Neuronal stem cell (in vitro differentiated cells): ENCODE measurements at regions not wholly inside any gene's neighbourhood (a gene's known extent, or its start where the extent isn't known, plus 50 kb on each side); places are given as distances from the start of the nearest gene placed in this dataset.
A peak's percentile ranks its signal among the peaks of the same experiment; 100 is the strongest.

Source experiments
- DNase-seq: peaks from one replicate; pipeline ENCODE4 v3.0.0-alpha.2; 2013; ENCODE audit warnings: low spot score
- H2AFZ ChIP-seq: one replicate; pipeline ENCODE4 v1.6.1; 2013; ENCODE audit warnings: mild to moderate bottlenecking, low read length, inconsistent platforms
- H2AK5ac ChIP-seq: 2 replicates; pipeline ENCODE4 v1.6.1; 2013; ENCODE audit warnings: low read depth, mild to moderate bottlenecking, inconsistent platforms, low read length, moderate library complexity, mixed read lengths
- H2BK120ac ChIP-seq: 2 replicates; pipeline ENCODE4 v1.6.1; 2013; ENCODE audit warnings: low read depth, mild to moderate bottlenecking, inconsistent platforms, low read length, moderate library complexity, mixed read lengths
- H2BK12ac ChIP-seq: one replicate; pipeline ENCODE4 v1.6.1; 2013; ENCODE audit warnings: low read length, inconsistent platforms
- H2BK15ac ChIP-seq: 2 replicates; pipeline ENCODE4 v1.6.1; 2013; ENCODE audit warnings: mild to moderate bottlenecking, low read length, inconsistent platforms, mixed read lengths
- H2BK5ac ChIP-seq: one replicate; pipeline ENCODE4 v1.6.1; 2013; ENCODE audit warnings: inconsistent platforms, mild to moderate bottlenecking, low read length, moderate library complexity
- H3K14ac ChIP-seq: one replicate; pipeline ENCODE4 v1.6.1; 2013; ENCODE audit warnings: low read length, inconsistent platforms
- H3K18ac ChIP-seq: 2 replicates; pipeline ENCODE4 v1.6.1; 2013; ENCODE audit warnings: low read length, inconsistent platforms
- H3K23ac ChIP-seq: 2 replicates; pipeline ENCODE4 v1.6.1; 2013; ENCODE audit warnings: low read depth, mild to moderate bottlenecking, mixed read lengths, low read length, inconsistent platforms; ENCODE audit not compliant: poor library complexity
- H3K27ac ChIP-seq: replicated peaks from 3 replicates; pipeline ENCODE4 v1.5.1; 2013; ENCODE audit warnings: low read length, inconsistent platforms
- H3K27me3 ChIP-seq, 3 experiments: 2 replicates each; pipeline ENCODE4 v1.6.1; 2013; ENCODE audit warnings: low read length in 3 of 3, mild to moderate bottlenecking in 2 of 3, inconsistent platforms in 1 of 3, low read depth in 1 of 3, mixed read lengths in 1 of 3, moderate library complexity in 1 of 3; ENCODE audit not compliant: control insufficient read depth in 3 of 3, insufficient read depth in 3 of 3
- H3K36me3 ChIP-seq, 2 donors: replicated peaks in 1 of 2; 2 replicates each; pipeline ENCODE4 v1.6.1; 2013; ENCODE audit warnings: low read length in 2 of 2; ENCODE audit not compliant: control insufficient read depth in 2 of 2, insufficient read depth in 2 of 2
- H3K4ac ChIP-seq: 2 replicates; pipeline ENCODE4 v1.6.1; 2013; ENCODE audit warnings: inconsistent platforms, mild to moderate bottlenecking, low read length, moderate library complexity
- H3K4me1 ChIP-seq, 2 donors: 1 replicate in 1 of 2; 2 replicates in 1 of 2; pipeline ENCODE4 v1.6.1; 2013; ENCODE audit warnings: low read length in 2 of 2, low read depth in 1 of 2; ENCODE audit not compliant: control insufficient read depth in 2 of 2, insufficient read depth in 1 of 2
- H3K4me2 ChIP-seq: one replicate; pipeline ENCODE4 v1.6.1; 2013; ENCODE audit warnings: mild to moderate bottlenecking, low read length, inconsistent platforms; ENCODE audit not compliant: insufficient read depth, poor library complexity, severe bottlenecking
- H3K4me3 ChIP-seq, 2 donors: 2 replicates each; pipeline ENCODE4 v1.5.1; 2013; ENCODE audit warnings: low read length in 2 of 2, mild to moderate bottlenecking in 2 of 2, inconsistent platforms in 1 of 2, moderate library complexity in 1 of 2
- H3K79me1 ChIP-seq: one replicate; pipeline ENCODE4 v1.6.1; 2013; ENCODE audit warnings: low read depth, mild to moderate bottlenecking, inconsistent platforms, low read length, moderate library complexity
- H3K9ac ChIP-seq: one replicate; pipeline ENCODE4 v1.6.1; 2013; ENCODE audit warnings: mild to moderate bottlenecking, low read depth, low read length, inconsistent platforms; ENCODE audit not compliant: poor library complexity
- H3K9me3 ChIP-seq, 2 donors: replicated peaks in 1 of 2; 2 replicates each; pipeline versions ENCODE3 to v1.6.1; 2013; ENCODE audit warnings: low read length in 2 of 2, mild to moderate bottlenecking in 2 of 2, inconsistent platforms in 1 of 2, low read depth in 1 of 2, mixed read lengths in 1 of 2, moderate library complexity in 1 of 2; ENCODE audit not compliant: control insufficient read depth in 2 of 2, insufficient read depth in 1 of 2
- H4K8ac ChIP-seq: one replicate; pipeline ENCODE4 v1.6.1; 2013; ENCODE audit warnings: low read depth, mild to moderate bottlenecking, inconsistent platforms, low read length, moderate library complexity
- H4K91ac ChIP-seq: one replicate; pipeline ENCODE4 v1.6.1; 2013; ENCODE audit warnings: low read length, low read depth, mild to moderate bottlenecking, inconsistent platforms; ENCODE audit not compliant: poor library complexity
- WGBS, 2 donors: extraction: QIAGEN DNeasy Blood & Tissue Kit; methylation state at CpG; one replicate each; pipeline ENCODE4 v1.1.7; 2013; ENCODE audit warnings: missing lambda C conversion rate in 2 of 2, mixed read lengths in 1 of 2; ENCODE audit not compliant: insufficient read length in 2 of 2, insufficient replicate concordance in 1 of 2; ENCODE audit errors: extremely low coverage in 2 of 2; 5-methylcytosine and 5-hydroxymethylcytosine counted together

GRCh38 chr9:134993996-134994720 lies 76.4 kb upstream of the FCN1 start:
- no peak overlapping the region for H3K4me3 ChIP-seq
- no peaks in the 10 kb centered on the region for H3K36me3 ChIP-seq
- H3K9me3 ChIP-seq: peaks cover 0 to 9% of the 10 kb centered on the region in 2 donors
- no peaks in the 10 kb centered on the region for H3K27me3 ChIP-seq
- no peak overlapping the region for H3K27ac ChIP-seq
- H2BK15ac ChIP-seq: peak overlapping the region; percentile 45
- peak overlapping the region; percentile 70 for H2BK5ac ChIP-seq
- no peak overlapping the region for H2BK12ac ChIP-seq
- H2AFZ ChIP-seq: no peak overlapping the region
- no peaks in the 10 kb centered on the region for H3K4me1 ChIP-seq
- no CpG with 5 or more reads among the region's 15 CpGs for WGBS, 2 donors
- no peak overlapping the region for H2BK120ac ChIP-seq
- no peak overlapping the region for H3K4ac ChIP-seq
- no peak for DNase-seq
- H4K8ac ChIP-seq: no peak overlapping the region
- no peak overlapping the region for H4K91ac ChIP-seq
- H3K79me1 ChIP-seq: no peaks in the 10 kb centered on the region
- no peak overlapping the region for H2AK5ac ChIP-seq
- H3K14ac ChIP-seq: no peak overlapping the region
- no peak overlapping the region for H3K4me2 ChIP-seq
- H3K23ac ChIP-seq: no peak overlapping the region
- H3K18ac ChIP-seq: peak overlapping the region; percentile 15
- H3K9ac ChIP-seq: no peak overlapping the region

- Histone ChIP-seq H3K18ac (no peak overlapping the region), H2AFZ (no peak overlapping the region), H3K4me2 (no peak overlapping the region), H2AK5ac (no peak overlapping the region), H3K27me3 (no peaks in the 10 kb centered on the region), H3K36me3 (no peaks in the 10 kb centered on the region), H3K27ac (no peak overlapping the region), H4K8ac (no peak overlapping the region), H3K4me1 (no peaks in the 10 kb centered on the region), H3K9me3 (peaks cover 0 to 11% of the 10 kb centered on the region in 2 donors), H3K9ac (no peak overlapping the region), H2BK12ac (no peak overlapping the region), H3K23ac (no peak overlapping the region), H3K4me3 (no peak overlapping the region), H2BK15ac (no peak overlapping the region), H2BK120ac (no peak overlapping the region), H4K91ac (no peak overlapping the region), H3K79me1 (no peaks in the 10 kb centered on the region), H3K4ac (no peak overlapping the region), H2BK5ac (no peak overlapping the region), H3K14ac (no peak overlapping the region)
- no CpG with 5 or more reads among the region's 19 CpGs for WGBS, 2 donors
- no peak for DNase-seq
These were observed 77.4 kb upstream of the FCN1 start for GRCh38 chr9:134994926-134995791.

GRCh38 chr9:134995792-134996120 lies 78.0 kb upstream of the FCN1 start:
- no CpG with 5 or more reads among the region's 10 CpGs for WGBS, 2 donors

More at GRCh38 chr9:134995792-134996120, 78.0 kb upstream of the FCN1 start:
- Histone ChIP-seq H3K4me2 (no peak overlapping the region), H3K79me1 (no peaks in the 10 kb centered on the region), H3K9me3 (peaks cover 5 to 13% of the 10 kb centered on the region in 2 donors), H3K9ac (no peak overlapping the region), H2BK120ac (no peak overlapping the region), H2BK5ac (no peak overlapping the region), H3K27me3 (no peaks in the 10 kb centered on the region), H3K23ac (no peak overlapping the region), H2BK12ac (no peak overlapping the region), H3K14ac (no peak overlapping the region), H3K27ac (no peak overlapping the region), H2AK5ac (no peak overlapping the region), H2BK15ac (no peak overlapping the region), H3K4me3 (no peak overlapping the region), H3K18ac (no peak overlapping the region), H4K8ac (no peak overlapping the region), H3K4ac (no peak overlapping the region), H4K91ac (no peak overlapping the region), H3K36me3 (no peaks in the 10 kb centered on the region), H2AFZ (no peak overlapping the region), H3K4me1 (no peaks in the 10 kb centered on the region)
- DNase-seq: no peak
